HT1080 (cell line): ENCODE measurements at regions not wholly inside any gene's neighbourhood (a gene's known extent, or its start where the extent isn't known, plus 50 kb on each side); places are given as distances from the start of the nearest gene placed in this dataset.
"Not testable (repeated sequence)": the region's sequence is repeated elsewhere in the genome, so short reads cannot be mapped to it uniquely, and the experiment has no call there.

ENCODE experiments used
- DNase-seq: peaks from one replicate; pipeline ENCODE4 v3.0.0-alpha.2; 2015; ENCODE audit warnings: low read depth

DNA sequence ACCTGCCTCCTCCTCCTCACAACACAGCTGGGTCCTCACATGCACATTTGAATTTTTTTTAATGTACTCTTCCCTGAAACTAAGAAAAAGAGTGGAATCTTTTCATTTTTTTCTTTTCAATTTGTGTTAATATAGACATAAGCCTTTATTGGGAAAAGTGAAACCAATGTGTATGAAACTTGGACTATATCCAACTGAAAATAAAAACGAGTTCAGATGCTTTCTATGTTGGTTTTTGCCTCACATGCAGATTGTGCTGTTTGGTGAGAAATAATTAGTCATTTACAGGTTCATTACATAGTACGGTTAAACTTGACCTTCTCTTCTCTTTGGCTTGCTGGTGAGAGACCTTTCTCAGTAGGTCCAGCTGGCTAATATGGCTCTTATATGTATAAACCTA, 515.2 kb upstream of the FANCL start:
- no peak for DNase-seq

DNA sequence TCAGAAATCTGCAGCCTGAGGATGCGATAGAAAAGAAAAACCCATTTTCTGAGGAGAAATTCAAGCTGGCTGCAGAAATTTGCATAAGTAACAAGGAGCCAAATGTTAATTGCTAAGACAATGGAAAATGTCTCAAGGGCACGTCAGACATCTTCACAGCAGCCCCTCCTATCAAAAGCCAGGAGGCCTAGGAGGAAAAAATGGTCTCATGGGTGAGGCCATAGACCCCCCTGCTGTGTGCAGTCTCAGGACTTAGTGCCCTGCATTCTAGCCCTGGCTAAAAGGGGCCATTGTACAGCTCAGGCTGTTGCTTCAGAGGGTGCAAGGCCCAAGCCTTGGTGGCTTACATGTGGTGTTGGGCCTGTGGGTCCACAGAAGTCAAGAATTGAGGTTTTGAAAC, 511.4 kb upstream of the FANCL start:
- DNase-seq, result not testable (repeated sequence)

DNA sequence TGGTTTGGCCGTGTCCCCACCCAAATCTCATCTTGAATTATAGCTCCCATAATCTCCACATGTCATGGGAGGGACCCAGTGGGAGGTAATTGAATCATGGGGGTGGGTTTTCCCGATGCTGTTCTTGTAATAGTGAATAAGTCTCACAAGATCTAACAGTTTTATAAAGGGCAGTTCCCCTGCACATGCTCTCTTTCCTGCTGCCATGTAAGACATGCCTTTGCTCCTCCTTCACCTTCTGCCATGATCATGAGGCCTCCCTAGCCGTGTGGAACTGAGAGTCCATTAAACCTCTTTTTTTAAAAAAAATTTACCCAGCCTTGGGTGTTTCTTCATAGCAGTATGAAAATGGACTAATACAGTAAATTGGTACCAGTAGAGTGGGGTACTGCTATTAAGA, 510.6 kb upstream of the FANCL start:
- DNase-seq, result not testable (repeated sequence)

DNA sequence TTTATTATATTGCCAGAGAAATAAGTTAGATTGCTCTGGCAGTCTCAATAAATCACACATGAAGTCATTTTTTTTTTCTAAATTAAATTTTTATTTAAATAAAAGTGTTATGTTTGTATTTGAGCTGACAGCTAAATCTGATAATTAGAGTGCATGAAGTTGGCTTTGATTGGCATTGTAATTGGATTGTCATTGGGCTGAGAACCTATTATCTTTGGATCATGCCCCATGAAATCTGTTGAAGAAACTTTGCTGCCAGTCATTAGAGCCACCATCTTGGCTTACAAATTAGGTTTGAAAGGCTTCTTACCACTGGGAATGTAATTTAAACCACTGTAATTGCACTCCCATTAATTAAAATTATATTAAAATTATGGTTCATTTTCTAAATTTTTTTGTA, 507.9 kb upstream of the FANCL start:
- no peak for DNase-seq

DNA sequence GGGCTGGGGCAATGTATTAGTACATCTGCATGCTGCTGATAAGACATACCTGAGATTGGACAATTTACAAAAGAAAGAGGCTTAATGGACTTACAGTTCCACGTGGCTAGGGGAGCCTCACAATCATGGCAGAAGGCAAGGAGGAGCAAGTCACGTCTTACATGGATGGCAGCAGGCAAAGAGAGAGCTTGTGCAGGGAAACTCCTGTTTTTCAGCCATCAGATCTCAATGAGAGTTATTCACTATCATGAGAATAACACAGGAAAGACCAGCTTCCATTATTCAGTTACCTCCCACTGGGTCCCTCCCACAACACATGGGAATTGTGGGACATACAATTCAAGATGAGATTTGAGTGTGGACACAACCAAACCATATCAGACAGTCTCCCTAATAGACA, 504.2 kb upstream of the FANCL start:
- not testable (repeated sequence) for DNase-seq

DNA sequence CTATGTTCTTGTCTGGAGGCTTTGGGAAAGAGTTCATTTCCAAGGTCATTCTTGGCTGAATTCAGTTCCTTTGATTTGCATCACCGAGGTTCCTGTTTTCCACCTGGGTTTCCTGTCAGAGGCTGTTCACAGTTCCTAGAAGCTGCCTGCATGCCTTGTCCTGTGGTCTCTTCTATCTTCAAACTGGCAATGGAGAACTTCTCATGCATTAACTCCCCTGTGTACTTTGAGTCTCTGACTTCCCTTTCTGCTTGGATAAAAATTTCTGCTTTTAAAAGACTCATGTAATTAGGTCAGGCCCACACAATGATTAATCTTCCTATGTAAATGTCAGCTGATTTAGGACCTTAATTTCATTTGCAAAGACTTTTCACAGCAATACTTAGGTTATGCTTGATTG, 499.3 kb upstream of the FANCL start:
- DNase-seq, result no peak

DNA sequence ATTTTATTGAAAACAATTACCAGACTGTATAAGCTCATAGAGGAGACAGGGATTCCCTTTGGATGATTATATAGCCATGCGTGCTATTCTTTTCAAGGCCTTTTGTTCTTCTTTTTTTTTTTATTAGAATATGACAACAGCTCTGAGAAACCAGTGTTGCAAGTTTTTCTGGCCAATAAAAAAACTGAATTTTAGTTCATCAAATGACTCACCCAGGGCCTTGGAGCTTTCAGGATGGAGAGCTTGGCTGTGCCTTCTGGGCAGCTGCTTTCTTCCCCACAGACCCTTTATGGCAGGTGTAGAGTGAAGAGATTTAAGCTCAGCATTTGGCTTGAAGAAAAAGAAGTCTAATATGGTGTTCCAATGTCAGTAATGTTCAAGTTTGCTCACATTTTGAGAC, 497.9 kb upstream of the FANCL start:
- DNase-seq, result no peak

GRCh38 chr2:58734365-58734764, 493.2 kb upstream of the FANCL start:
- peak; percentile 80 for DNase-seq

DNA sequence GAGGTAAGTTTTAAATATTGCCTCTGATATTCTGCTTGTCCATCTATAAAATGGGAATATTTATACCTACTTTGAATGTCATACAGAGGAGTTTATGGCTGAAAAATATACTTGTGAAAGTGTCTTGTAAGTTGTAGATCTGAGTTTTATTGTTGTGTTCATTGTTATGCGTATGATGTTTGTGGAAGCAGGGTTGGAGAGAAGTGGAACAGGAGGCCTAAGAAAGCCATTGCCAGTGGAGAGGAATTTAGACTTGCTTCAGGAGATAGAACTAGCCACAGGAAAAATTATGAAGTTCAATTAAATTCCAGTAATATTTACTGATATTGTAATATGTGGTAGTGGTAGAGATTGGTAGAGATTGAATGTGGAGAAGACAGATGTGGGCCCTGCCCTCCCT, 491.9 kb upstream of the FANCL start:
- DNase-seq, result no peak

- DNase-seq, result no peak
Measured at GRCh38 chr2:58731488-58731869, 490.4 kb upstream of the FANCL start.

DNA sequence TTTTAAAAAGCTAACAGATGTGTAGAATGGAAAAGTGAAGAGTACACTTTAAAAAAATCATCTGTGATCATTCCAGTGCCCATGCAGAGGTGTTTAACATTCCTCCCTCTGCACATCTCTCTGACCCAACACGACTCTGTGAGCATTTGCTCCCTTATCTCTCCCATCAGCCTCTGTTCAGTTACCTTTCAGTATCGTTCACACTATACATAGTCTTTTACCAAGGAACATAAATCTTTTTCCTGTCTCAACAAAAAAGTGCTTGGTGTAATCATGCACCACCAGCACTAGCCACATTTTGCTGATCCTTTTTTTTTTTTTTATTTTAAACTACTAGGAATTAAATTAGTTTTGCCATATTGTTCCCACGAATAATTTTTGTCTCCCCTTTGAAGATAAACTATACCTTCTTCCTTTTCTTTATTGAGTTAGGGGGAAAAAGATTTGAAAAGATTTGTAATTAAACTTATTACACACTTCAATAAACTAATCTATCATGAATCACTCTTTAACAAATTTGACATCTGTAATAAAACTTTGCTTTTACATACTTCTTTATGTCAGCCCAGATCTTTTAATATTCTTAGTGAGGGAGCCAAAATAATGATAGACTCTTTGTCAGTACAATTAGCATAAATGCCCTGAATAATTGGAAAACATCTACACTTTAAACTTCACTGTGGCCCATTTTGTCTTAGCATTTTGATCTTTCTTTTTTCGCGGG, 489.8 kb upstream of the FANCL start:
- DNase-seq, result no peak

DNA sequence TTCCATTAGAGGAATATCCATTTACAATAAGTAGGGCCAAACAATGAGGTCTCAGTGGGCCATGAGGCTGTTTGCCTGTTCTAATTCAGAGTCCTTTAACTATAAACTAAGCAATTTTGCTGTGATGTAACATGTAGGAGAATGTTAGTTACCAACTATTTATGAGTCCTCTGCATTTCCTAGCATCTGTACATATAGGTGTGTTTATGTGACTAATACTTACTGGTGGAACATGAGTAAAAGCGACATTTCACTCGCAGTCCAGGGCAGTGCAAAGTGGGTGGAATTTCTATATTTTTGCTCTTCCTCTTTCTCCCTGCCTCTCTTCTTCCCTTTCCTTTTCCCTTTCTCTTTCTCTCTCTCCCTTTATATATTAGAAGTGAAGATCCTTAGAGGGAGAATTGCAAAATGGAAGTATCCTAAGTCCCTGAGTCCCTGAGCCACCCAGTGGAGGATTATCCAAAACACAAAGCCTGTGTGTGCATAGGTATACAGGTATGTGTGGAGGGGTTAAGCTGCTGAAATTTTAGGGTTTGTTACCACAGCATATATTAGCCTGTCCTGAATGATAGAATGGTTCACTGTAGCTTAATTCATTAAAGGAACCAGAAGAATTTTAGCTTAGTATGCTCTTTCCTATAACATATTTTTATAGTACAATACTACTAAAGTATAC, 487.0 kb upstream of the FANCL start:
- DNase-seq, result no peak

- DNase-seq, result no peak
Measured at GRCh38 chr2:58721912-58722591, 480.9 kb upstream of the FANCL start.

GRCh38 chr2:58720770-58721697, 479.9 kb upstream of the FANCL start:
- no peak for DNase-seq

GRCh38 chr2:58720033-58720769, 479.1 kb upstream of the FANCL start:
- DNase-seq, result no peak

DNA sequence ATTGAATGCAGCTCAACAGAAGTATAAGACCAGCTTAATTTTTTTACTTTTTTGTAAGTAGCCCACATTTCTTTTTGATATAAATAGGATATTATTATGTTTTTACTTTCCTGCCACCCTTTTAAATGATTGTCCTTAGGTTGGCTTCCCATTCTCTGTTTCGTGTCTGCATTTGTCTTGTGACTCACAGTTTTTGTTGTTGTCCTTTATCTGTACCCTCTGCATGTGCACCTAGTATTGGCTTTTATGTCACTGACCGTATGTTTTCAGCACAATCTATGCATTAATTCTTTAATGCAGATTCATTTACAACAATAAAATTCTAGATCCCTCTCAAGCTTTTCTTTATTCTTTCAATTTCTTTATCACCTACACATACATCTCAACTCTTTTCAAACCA, 474.2 kb upstream of the FANCL start:
- no peak for DNase-seq

GRCh38 chr2:58714238-58714637, 473.1 kb upstream of the FANCL start:
- no peak for DNase-seq

- no peak for DNase-seq
Measured at GRCh38 chr2:58710795-58711279, 469.7 kb upstream of the FANCL start.

DNA sequence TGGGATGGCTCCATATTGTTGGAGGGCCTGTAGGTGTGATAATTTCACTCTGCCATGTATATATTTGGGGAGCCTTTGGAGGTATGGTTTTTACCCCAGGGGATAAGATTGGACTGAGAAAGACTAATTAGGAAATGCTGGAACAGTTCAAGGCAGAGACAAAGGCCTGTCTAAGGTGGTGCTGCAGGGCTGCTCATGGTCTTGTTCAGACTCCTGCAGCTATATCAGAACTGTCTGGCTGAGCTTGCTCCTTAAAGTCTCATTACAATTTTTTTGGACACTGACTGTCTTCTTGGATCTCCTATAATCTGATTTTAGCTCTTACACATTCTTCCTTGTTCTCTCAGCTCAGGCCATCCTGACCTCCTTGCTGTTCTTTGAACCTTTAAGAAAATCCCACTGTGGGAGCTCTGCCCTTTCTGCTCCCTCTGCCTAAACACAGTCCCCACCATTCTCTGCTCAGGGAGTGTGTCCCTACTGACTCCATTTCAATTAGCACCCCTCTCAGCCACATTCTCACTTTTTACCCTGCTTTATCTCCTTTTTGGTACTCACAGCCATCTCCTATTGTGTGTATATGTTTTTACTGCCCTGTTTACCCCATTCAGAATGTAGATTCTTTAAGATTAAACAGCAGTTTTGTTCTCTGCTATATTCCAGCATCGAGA, 468.7 kb upstream of the FANCL start:
- no peak for DNase-seq

- peak; percentile 15 for DNase-seq
Measured at GRCh38 chr2:58709274-58709673, 468.1 kb upstream of the FANCL start.
